LNCAP (cell line): ENCODE measurements at regions not wholly inside any gene's neighbourhood (a gene's known extent, or its start where the extent isn't known, plus 50 kb on each side); places are given as distances from the start of the nearest gene placed in this dataset.

Experiments used
- TF ChIP-seq, protein P1 (sequence below): fragments of 450-650 bp; IDR thresholded peaks from 2 replicates; pipeline ENCODE4 v1.5.1; 2017; ENCODE audit warnings: mild to moderate bottlenecking

DNA sequence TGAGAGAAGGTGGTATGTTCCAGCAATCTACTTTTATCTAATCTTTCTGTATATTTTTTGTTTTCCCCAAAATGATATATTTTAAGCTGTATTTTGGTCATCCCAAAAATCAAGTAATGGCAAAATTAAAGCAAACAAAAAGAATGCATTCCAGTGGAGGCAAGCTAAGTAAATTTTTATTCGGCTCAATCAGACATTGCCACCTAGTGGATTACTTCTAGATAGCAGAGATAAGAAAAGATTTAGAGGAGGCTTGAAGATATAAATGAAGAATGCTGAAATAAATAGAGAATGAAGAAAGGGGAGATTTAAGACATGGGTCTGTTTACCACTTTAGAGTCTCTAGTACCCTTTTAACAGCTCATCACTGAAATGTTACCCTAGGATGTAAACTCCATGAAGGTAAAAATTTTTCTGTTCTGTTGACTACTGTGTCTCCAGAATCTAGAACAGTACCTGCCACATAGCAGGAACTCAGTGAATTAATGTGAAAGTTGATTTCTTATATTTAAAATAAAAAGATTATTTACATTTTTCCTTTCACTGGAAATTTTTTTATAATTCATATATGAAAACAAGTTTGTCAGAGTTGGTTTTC is 110.9 kb upstream of the ANK2 start:
- TF ChIP-seq, protein P1, sequence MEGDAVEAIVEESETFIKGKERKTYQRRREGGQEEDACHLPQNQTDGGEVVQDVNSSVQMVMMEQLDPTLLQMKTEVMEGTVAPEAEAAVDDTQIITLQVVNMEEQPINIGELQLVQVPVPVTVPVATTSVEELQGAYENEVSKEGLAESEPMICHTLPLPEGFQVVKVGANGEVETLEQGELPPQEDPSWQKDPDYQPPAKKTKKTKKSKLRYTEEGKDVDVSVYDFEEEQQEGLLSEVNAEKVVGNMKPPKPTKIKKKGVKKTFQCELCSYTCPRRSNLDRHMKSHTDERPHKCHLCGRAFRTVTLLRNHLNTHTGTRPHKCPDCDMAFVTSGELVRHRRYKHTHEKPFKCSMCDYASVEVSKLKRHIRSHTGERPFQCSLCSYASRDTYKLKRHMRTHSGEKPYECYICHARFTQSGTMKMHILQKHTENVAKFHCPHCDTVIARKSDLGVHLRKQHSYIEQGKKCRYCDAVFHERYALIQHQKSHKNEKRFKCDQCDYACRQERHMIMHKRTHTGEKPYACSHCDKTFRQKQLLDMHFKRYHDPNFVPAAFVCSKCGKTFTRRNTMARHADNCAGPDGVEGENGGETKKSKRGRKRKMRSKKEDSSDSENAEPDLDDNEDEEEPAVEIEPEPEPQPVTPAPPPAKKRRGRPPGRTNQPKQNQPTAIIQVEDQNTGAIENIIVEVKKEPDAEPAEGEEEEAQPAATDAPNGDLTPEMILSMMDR, result peak; percentile 73

DNA sequence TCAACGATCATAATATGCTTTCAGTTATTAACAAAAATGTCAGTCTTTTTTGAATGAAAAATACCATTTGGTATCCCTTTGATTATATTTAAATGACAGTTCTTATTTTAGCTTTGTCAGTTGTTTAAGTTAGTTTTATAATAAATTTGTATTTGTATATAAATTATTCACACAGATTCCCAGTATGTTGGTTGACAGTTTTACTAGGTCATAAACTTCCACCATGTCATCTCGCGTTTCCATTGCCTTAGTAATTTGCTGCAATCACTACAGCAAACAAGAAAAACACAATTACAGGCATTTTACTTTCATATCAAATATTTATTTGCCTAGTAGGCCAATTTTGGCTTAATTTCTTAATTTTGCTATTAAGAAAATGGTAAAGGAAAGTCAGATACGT is 109.6 kb upstream of the ANK2 start:
- TF ChIP-seq, protein P1, result no peak

DNA sequence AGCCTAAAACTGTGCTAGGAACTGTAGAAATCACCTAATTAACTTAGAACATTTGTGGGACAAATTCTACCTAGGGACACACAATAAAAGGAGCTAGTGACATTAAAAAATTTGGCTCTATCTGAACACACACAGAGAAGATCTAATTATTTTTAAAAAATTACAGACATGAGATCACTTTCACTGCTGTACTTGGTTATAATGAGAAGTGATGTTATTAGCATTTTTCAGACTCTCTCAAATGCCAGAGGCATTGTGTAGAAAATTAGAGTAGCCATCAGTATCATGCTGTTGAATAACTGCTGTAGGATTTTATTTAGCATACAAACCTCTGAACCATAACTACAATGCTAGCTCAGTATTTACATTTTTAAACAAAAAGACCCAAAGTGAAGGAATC is 109.1 kb upstream of the ANK2 start:
- TF ChIP-seq, protein P1, result no peak

DNA sequence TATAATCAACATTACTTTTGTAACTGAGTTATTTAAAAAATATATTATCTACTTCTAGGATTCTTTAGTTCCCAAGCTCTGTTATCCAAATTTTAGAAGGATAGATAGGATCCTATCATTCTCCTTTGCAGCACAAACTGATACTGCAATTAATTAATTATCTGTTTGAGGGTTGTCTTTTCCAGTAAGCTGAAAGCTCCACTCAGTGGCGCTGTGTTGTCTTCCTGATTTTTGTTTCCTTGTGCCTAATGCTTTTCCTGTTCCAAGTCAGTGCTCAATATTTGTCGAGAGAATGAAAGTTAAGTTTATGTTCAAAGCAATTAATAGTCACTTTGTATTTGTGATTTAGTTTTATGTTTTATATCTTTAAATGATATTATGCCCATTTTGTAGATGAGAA is 107.4 kb upstream of the ANK2 start:
- TF ChIP-seq, protein P1, result peak; percentile 23; the same call in 1 of the 2 replicates

DNA sequence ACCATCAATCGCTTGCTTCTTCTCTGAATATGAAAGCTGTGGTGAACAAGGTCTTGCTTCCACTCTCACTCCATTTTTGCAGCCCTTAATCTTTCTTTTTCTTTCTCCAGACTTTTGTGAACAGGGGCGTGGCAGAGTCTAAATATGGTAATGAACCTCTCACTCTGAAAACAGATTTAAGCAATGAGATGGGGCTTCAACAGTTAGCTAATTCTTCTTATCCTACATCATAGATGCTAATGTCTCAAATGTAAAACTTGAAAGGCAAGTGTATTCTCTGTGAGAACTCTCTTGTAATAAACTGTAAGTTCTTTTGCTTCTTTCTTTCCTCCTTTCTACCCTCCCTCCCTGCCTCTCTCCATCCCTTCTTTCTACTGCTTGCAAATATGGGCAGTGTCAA is 106.5 kb upstream of the ANK2 start:
- TF ChIP-seq, protein P1, result no peak

DNA sequence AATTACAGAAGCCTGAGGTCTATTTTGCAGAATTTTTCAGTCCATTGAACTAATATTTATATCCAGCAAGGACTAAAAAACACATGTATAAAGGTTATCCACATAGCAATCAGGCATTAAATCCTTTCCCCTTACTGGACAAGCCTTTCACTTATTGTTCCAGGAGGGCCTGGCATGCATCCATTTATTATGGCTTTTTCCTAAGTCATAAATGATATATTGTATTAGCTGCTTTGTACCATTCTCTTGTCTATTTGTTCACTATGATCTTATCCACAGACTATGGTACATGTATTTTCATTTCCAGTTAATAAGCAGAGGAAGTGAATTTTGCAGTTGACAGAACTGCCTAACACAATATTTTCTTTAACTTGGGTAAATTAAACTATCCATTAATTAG is 105.4 kb upstream of the ANK2 start:
- TF ChIP-seq, protein P1, result no peak

DNA sequence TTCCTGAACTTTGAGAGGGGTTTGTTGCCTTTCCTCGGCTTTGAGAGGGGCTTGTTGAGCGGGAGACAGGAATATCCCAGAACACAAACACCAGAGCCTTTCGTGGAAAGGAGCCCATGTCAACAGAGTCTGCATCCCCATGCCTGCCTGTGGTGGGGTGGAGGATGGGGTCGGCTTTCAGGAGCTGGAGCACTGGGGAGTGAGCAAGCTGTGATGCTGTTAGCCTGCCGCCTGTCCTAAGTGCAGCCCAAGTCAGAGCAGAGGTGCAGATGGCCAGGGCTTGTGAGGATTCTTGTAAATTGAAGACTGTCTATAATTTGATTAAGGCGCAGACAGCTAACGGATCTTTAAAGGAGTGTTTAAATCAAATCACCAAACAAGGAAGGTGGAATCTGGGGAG is 103.3 kb upstream of the ANK2 start:
- TF ChIP-seq, protein P1, result no peak

DNA sequence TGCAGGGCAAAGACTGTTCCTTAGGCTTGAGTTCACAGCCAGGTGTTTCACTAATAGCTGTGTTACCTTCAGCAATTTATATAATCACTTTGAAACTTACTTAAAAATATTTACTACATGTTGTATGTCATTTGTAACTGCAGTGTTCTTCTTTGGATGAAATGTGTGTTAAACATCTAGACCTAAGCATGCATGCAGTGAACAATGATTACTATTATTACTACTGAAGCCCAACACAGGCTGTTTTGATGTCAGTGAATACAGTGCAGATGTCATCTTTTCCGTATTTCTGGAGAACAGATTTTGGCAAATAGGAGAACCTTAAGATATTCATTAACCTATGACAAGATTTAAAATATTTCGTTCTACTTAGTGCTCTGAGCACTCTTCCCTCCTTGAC is 101.8 kb upstream of the ANK2 start:
- TF ChIP-seq, protein P1, result no peak
